ENCODE measurements at regions not wholly inside any gene's neighbourhood (a gene's known extent, or its start where the extent isn't known, plus 50 kb on each side); places are given as distances from the start of the nearest gene placed in this dataset.

DNA sequence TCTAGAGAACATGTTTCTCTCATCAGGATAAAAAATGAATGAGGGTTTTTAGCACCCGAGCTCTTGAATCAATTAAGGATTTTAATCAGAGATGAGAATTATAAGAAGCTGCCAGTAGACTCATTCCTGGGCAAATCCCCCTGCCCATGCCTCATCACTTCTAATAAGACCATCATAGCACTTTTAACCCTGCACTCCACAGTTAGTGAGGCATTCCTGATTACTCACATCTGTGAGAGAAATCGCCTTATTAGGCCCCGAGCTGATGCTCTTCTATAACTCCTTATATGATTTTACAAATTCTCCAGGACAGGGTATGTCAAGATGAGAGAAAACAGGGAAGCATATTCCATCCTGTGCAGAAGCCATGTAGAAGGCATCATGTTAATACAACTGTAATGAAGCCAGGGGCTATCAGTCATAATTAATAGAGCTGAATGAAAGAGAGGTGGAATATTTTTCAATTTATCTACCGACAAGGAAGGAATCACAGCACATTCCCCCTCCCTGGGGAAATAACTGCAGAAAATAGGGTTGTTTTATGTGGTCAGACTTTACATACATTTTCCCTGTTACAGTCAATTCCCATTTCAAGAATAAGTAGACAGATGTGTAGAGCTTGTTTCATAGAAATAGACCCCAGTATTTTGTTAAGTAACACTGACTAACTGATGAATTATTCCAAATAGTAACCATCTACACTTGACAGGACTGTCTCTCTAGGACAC lies 272.7 kb downstream of the HHIPL2 start:
- TF ChIP-seq, protein P1, sequence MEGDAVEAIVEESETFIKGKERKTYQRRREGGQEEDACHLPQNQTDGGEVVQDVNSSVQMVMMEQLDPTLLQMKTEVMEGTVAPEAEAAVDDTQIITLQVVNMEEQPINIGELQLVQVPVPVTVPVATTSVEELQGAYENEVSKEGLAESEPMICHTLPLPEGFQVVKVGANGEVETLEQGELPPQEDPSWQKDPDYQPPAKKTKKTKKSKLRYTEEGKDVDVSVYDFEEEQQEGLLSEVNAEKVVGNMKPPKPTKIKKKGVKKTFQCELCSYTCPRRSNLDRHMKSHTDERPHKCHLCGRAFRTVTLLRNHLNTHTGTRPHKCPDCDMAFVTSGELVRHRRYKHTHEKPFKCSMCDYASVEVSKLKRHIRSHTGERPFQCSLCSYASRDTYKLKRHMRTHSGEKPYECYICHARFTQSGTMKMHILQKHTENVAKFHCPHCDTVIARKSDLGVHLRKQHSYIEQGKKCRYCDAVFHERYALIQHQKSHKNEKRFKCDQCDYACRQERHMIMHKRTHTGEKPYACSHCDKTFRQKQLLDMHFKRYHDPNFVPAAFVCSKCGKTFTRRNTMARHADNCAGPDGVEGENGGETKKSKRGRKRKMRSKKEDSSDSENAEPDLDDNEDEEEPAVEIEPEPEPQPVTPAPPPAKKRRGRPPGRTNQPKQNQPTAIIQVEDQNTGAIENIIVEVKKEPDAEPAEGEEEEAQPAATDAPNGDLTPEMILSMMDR (IDR thresholded peaks at IDR 0.05) = no peak
- no peak for TF ChIP-seq POLR2A (IDR thresholded peaks at IDR 0.05)
- no peak for TF ChIP-seq POLR2AphosphoS5 (IDR thresholded peaks at IDR 0.05)

Measured in prostate gland (tissue), 2 donors.